SU-DHL-6 (cell line): ENCODE measurements at regions not wholly inside any gene's neighbourhood (a gene's known extent, or its start where the extent isn't known, plus 50 kb on each side); places are given as distances from the start of the nearest gene placed in this dataset.

Experiments
- H2AFZ ChIP-seq: fragments of 200-600 bp; sonication (generic); 2 replicates; pipeline ENCODE4 v1.6.1; 2014; ENCODE audit warnings: low read depth, mild to moderate bottlenecking, moderate library complexity, mixed read lengths, antibody characterized with exemption, low read length; ENCODE audit not compliant: severe bottlenecking
- H3F3A ChIP-seq: fragments of 200-600 bp; shearing (Covaris generic); 2 replicates; pipeline ENCODE4 v1.6.0; 2016; ENCODE audit warnings: antibody characterized with exemption, mild to moderate bottlenecking; ENCODE audit not compliant: insufficient read depth
- H3K27ac ChIP-seq: fragments of 200-600 bp; sonication (generic); 2 replicates; pipeline ENCODE4 v1.5.1; 2016; ENCODE audit warnings: low read depth, mild to moderate bottlenecking, low read length, moderate library complexity, mixed read lengths
- H3K27me3 ChIP-seq: fragments of 200-600 bp; sonication (generic), shearing (Covaris generic); 2 replicates; pipeline ENCODE4 v1.6.0; 2014; ENCODE audit warnings: mild to moderate bottlenecking, low read length
- H3K36me3 ChIP-seq: fragments of 200-600 bp; sonication (generic); 2 replicates; pipeline ENCODE4 v1.6.1; 2014; ENCODE audit warnings: mild to moderate bottlenecking, low read length, mixed read lengths
- H3K4me2 ChIP-seq: fragments of 300-600, 200-600 bp; shearing (Covaris generic), sonication (generic); 2 replicates; pipeline ENCODE4 v1.6.0; 2014; ENCODE audit warnings: low read length, low read depth, mild to moderate bottlenecking; ENCODE audit not compliant: poor library complexity, severe bottlenecking
- H3K4me3 ChIP-seq: fragments of 200-600 bp; sonication (generic); 2 replicates; pipeline ENCODE4 v1.5.1; 2014; ENCODE audit warnings: antibody characterized with exemption, low read length, mild to moderate bottlenecking, mixed read lengths; ENCODE audit not compliant: insufficient read depth, poor library complexity, severe bottlenecking
- H3K79me2 ChIP-seq: fragments of 200-600 bp; sonication (generic); 2 replicates; pipeline ENCODE4 v1.6.1; 2014; ENCODE audit warnings: mild to moderate bottlenecking, low read length, moderate library complexity; ENCODE audit not compliant: insufficient read depth
- H3K9ac ChIP-seq: fragments of 200-600 bp; sonication (generic); 2 replicates; pipeline ENCODE4 v1.7.0; 2014; ENCODE audit warnings: mild to moderate bottlenecking, low read length
- H3K9me2 ChIP-seq: fragments of 200-600 bp; sonication (generic); replicated peaks from 2 replicates; pipeline ENCODE4 v1.6.1; 2014; ENCODE audit warnings: low read length; ENCODE audit not compliant: insufficient read depth
- H3K9me3 ChIP-seq: fragments of 200-600 bp; sonication (generic); 2 replicates; pipeline ENCODE4 v1.6.1; 2014; ENCODE audit warnings: low read length, mixed read lengths; ENCODE audit not compliant: insufficient read depth
- H4K20me1 ChIP-seq: fragments of 200-600 bp; sonication (generic); 2 replicates; pipeline ENCODE4 v1.6.1; 2014; ENCODE audit warnings: low read depth, mild to moderate bottlenecking, antibody characterized with exemption, low read length, moderate library complexity, mixed read lengths
- EZH2phosphoT487 ChIP-seq: fragments of 200-600 bp; sonication (generic), shearing (Covaris generic); conservative IDR thresholded peaks from 2 replicates; pipeline ENCODE4 v1.6.1; 2018; ENCODE audit warnings: mild to moderate bottlenecking, antibody characterized with exemption, low read length, moderate library complexity, mixed read lengths
- TF ChIP-seq, protein P1 (sequence below): fragments of 200-600 bp; sonication (generic); IDR thresholded peaks from one replicate; pipeline ENCODE4 v1.5.1; 2017; ENCODE audit warnings: antibody characterized with exemption, mild to moderate bottlenecking, low read length, moderate library complexity; ENCODE audit not compliant: insufficient read depth, poor library complexity, severe bottlenecking

DNA sequence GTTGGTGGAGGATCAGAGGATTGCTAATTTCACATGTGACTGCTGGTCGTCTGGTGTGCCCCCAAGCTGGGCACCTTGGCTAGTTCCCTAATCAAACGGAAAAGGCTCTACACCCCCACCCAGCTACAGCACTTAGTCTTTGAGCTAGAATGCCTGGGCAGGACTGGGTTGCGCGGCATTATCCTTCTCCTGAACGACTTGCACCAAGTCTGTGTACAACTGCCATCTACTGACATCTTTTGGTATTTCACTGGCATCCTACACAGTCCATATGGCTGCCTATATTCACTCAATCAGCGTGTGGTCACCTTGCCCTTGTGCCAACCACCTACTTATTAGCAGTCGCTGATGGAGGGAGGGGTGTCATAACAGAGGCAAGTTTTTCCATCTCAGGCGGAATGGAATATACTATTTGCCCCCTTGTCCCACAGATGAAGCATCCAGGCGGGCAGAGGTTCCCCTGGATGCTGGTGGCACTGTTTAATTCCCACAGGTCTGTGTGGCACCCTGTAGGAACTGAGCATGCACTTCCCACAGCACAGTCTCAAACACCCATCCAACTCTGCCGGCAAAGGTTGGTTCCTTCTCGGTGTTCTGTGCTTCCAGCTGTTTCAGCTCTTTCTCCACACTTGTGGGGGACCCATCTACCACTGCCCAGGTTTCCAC, 150.1 kb downstream of the OSTF1 start:
- Histone ChIP-seq H2AFZ (no peak overlapping the region), H3K27ac (no peak overlapping the region), H3K27me3 (no peaks in the 10 kb centered on the region), H3F3A (no peaks in the 10 kb centered on the region), H3K36me3 (no peaks in the 10 kb centered on the region), H3K4me3 (no peak overlapping the region), H4K20me1 (no peaks in the 10 kb centered on the region), H3K9ac (no peak overlapping the region), H3K9me3 (peaks cover 16% of the 10 kb centered on the region; the same call in 1 of the 2 replicates), H3K4me2 (no peak overlapping the region), H3K9me2 (no peaks in the 10 kb centered on the region), H3K79me2 (no peaks in the 10 kb centered on the region)
- TF ChIP-seq EZH2phosphoT487: no peak
- TF ChIP-seq, protein P1, sequence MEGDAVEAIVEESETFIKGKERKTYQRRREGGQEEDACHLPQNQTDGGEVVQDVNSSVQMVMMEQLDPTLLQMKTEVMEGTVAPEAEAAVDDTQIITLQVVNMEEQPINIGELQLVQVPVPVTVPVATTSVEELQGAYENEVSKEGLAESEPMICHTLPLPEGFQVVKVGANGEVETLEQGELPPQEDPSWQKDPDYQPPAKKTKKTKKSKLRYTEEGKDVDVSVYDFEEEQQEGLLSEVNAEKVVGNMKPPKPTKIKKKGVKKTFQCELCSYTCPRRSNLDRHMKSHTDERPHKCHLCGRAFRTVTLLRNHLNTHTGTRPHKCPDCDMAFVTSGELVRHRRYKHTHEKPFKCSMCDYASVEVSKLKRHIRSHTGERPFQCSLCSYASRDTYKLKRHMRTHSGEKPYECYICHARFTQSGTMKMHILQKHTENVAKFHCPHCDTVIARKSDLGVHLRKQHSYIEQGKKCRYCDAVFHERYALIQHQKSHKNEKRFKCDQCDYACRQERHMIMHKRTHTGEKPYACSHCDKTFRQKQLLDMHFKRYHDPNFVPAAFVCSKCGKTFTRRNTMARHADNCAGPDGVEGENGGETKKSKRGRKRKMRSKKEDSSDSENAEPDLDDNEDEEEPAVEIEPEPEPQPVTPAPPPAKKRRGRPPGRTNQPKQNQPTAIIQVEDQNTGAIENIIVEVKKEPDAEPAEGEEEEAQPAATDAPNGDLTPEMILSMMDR: no peak

DNA sequence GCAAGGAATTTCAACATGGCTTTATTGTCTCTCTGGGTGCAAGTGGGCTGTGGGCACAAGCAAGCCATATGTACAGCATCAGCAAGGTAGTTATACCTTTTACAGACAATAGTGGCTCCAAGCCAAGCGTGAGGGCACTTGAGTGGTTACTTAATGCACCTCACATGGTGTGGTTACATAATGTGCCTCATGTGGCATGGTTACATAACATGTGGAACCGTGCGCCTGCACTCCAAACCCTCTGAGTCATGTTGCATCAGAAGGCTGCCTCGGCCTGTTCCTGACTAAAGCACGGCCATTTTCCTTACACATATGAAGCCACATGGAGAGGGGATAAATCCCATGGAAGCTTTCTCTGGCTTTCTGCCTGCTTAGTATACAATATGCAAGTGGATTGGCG, 150.9 kb downstream of the OSTF1 start:
- no peak overlapping the region for H3K4me2 ChIP-seq
- no peaks in the 10 kb centered on the region for H3F3A ChIP-seq
- no peaks in the 10 kb centered on the region for H3K36me3 ChIP-seq
- H3K9me2 ChIP-seq: no peaks in the 10 kb centered on the region
- no peaks in the 10 kb centered on the region for H3K27me3 ChIP-seq
- no peak overlapping the region for H2AFZ ChIP-seq
- TF ChIP-seq, protein P1: no peak
- no peak for TF ChIP-seq EZH2phosphoT487
- H3K9ac ChIP-seq: no peak overlapping the region
- H3K79me2 ChIP-seq: no peaks in the 10 kb centered on the region
- H3K4me3 ChIP-seq: no peak overlapping the region
- peaks cover 16% of the 10 kb centered on the region; the same call in 1 of the 2 replicates for H3K9me3 ChIP-seq
- H3K27ac ChIP-seq: no peak overlapping the region
- H4K20me1 ChIP-seq: no peaks in the 10 kb centered on the region

DNA sequence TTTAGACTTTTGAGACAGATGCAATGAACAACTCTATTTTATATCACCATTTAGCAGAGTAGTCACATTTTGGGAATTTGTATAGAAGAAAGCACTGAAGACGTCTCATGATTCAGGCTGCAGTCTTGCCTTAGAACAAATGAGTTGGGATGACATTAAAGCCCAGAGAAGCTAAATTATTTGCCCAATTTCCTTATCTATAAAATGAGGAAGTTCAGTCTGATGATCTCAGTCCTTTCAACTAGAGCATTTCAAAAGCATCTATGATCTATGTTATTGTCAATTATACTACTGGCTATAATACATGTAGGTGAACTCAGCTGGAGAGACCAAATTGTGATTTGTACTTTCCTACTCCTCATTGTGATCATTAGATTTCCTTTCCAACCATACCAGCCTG, 154.1 kb downstream of the OSTF1 start:
- Histone ChIP-seq H3K27me3 (no peaks in the 10 kb centered on the region), H3K79me2 (no peaks in the 10 kb centered on the region), H3F3A (no peaks in the 10 kb centered on the region), H3K4me2 (no peak overlapping the region), H2AFZ (no peak overlapping the region), H3K9me3 (no peaks in the 10 kb centered on the region), H3K36me3 (no peaks in the 10 kb centered on the region), H3K4me3 (no peak overlapping the region), H3K9me2 (no peaks in the 10 kb centered on the region), H4K20me1 (no peaks in the 10 kb centered on the region), H3K9ac (no peak overlapping the region), H3K27ac (no peak overlapping the region)
- TF ChIP-seq, protein P1: no peak
- TF ChIP-seq EZH2phosphoT487: no peak

DNA sequence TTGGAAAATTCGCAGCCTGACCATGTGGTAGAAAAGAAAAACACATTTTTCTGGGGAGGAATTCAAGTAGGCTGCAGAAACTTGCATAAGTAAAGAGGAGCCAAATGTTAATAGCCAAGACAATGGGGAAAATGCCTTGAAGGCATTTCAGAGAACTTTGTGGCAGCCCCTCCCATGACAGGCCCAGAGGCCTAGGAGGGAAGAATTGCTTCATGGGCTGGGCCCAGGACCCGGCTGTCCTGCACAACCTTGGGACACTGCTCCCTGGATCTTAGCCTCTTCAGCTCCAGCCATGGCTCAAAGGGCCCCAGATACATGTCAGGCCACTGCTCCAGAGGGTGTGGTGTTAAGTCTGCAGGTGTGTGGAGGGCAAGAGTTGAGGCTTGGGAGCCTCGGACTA, 158.6 kb downstream of the OSTF1 start:
- TF ChIP-seq EZH2phosphoT487: no peak
- TF ChIP-seq, protein P1: no peak
- Histone ChIP-seq H3K9me2 (no peaks in the 10 kb centered on the region), H3K4me2 (no peak overlapping the region), H3K79me2 (no peaks in the 10 kb centered on the region), H3K27me3 (no peaks in the 10 kb centered on the region), H3K27ac (no peak overlapping the region), H3F3A (no peaks in the 10 kb centered on the region), H4K20me1 (no peaks in the 10 kb centered on the region), H2AFZ (no peak overlapping the region), H3K9me3 (peaks cover 8% of the 10 kb centered on the region; the same call in 1 of the 2 replicates), H3K36me3 (no peaks in the 10 kb centered on the region), H3K9ac (no peak overlapping the region), H3K4me3 (no peak overlapping the region)
